ENCODE measurements at regions not wholly inside any gene's neighbourhood (a gene's known extent, or its start where the extent isn't known, plus 50 kb on each side); places are given as distances from the start of the nearest gene placed in this dataset.

- no peak for TF ChIP-seq CTCF (IDR thresholded peaks at IDR 0.05; ENCODE audit: low read depth, low read length)
- Histone ChIP-seq H3K4me1 (no peaks in the 10 kb centered on the region), H3K36me3 (no peaks in the 10 kb centered on the region), H3K27me3 (peaks cover 62% of the 10 kb centered on the region), H3K4me3 (ENCODE audit: low read depth, low read length) (no peak overlapping the region), H3K9me3 (no peaks in the 10 kb centered on the region)
- DNase-seq = no peak
Measured at GRCh38 chr15:59843609-59844008, 154.5 kb upstream of the BNIP2 start.

- Histone ChIP-seq H3K9me3 (no peaks in the 10 kb centered on the region), H3K36me3 (no peaks in the 10 kb centered on the region), H3K4me1 (no peaks in the 10 kb centered on the region), H3K4me3 (ENCODE audit: low read depth, low read length) (no peak overlapping the region), H3K27me3 (peaks cover 71% of the 10 kb centered on the region)
- TF ChIP-seq CTCF (IDR thresholded peaks at IDR 0.05; ENCODE audit: low read depth, low read length) = no peak
- DNase-seq = no peak
Measured at GRCh38 chr15:59841036-59841435, 151.9 kb upstream of the BNIP2 start.

GRCh38 chr15:59839906-59840305, 150.8 kb upstream of the BNIP2 start:
- no peaks in the 10 kb centered on the region for H3K9me3 ChIP-seq
- TF ChIP-seq CTCF (IDR thresholded peaks at IDR 0.05; ENCODE audit: low read depth, low read length) = no peak
- H3K27me3 ChIP-seq = peaks cover 68% of the 10 kb centered on the region
- no peak for DNase-seq
- no peak overlapping the region for H3K4me3 ChIP-seq (ENCODE audit: low read depth, low read length)
- no peaks in the 10 kb centered on the region for H3K4me1 ChIP-seq
- H3K36me3 ChIP-seq = no peaks in the 10 kb centered on the region

GRCh38 chr15:59838900-59839299, 149.8 kb upstream of the BNIP2 start:
- DNase-seq = no peak
- no peak for TF ChIP-seq CTCF (IDR thresholded peaks at IDR 0.05; ENCODE audit: low read depth, low read length)
- H3K27me3 ChIP-seq = peaks cover 69% of the 10 kb centered on the region

GRCh38 chr15:59835776-59836175, 146.7 kb upstream of the BNIP2 start:
- Histone ChIP-seq H3K27me3 (peaks cover 49% of the 10 kb centered on the region), H3K4me3 (ENCODE audit: low read depth, low read length) (no peak overlapping the region), H3K4me1 (no peaks in the 10 kb centered on the region), H3K36me3 (no peaks in the 10 kb centered on the region), H3K9me3 (no peaks in the 10 kb centered on the region)
- DNase-seq = no peak
- TF ChIP-seq CTCF (IDR thresholded peaks at IDR 0.05; ENCODE audit: low read depth, low read length) = no peak

More at GRCh38 chr15:59838900-59839299, 149.8 kb upstream of the BNIP2 start:
- Histone ChIP-seq H3K9me3 (no peaks in the 10 kb centered on the region), H3K36me3 (no peaks in the 10 kb centered on the region), H3K4me3 (ENCODE audit: low read depth, low read length) (no peak overlapping the region), H3K4me1 (no peaks in the 10 kb centered on the region)

GRCh38 chr15:59834528-59834927, 145.4 kb upstream of the BNIP2 start:
- H3K4me3 ChIP-seq (ENCODE audit: low read depth, low read length) = no peak overlapping the region
- no peak for DNase-seq
- peaks cover 46% of the 10 kb centered on the region for H3K27me3 ChIP-seq
- H3K9me3 ChIP-seq = no peaks in the 10 kb centered on the region
- no peaks in the 10 kb centered on the region for H3K36me3 ChIP-seq
- no peaks in the 10 kb centered on the region for H3K4me1 ChIP-seq
- TF ChIP-seq CTCF (IDR thresholded peaks at IDR 0.05; ENCODE audit: low read depth, low read length) = no peak
